ENCODE measurements at regions not wholly inside any gene's neighbourhood (a gene's known extent, or its start where the extent isn't known, plus 50 kb on each side); places are given as distances from the start of the nearest gene placed in this dataset.
A peak's percentile ranks its signal among the peaks of the same experiment; 100 is the strongest.

DNA sequence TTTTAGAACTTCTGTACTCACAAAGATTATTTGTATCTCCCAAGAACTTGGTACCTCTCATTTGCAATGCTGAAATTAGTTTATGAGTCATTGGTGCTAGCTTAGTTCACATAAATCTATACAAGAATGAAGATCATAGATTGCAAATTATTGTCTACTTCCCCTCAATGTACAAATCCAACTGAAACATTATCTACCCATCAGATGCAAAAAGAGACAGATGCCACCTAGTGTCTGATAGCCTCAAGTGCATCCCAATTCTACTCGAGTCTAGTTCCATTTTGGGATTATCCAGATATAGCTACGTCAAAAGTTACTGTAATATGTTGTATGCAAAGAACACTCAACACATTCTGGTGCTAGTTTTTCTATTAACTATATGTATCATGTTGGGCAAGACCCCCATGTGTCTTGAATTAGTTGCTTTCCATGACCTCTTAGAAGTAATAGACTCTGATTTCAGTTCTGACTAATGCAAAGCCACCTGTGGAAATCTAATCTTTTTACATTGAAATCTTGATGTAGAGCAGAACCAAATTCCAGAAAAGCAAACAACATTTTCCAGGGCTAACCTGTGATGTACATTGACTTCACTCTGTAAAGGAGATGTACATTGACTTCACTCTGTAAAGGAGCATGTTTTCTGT lies 210.0 kb downstream of the RBM43 start:
- peak; percentile 37 for DNase-seq (ENCODE audit: low read depth)
- in situ Hi-C loops (cut with HindIII; ENCODE audit: low pct_unique_long_range_greater_than_20kb, low sequenced_read_pairs), result no loop called here

DNA sequence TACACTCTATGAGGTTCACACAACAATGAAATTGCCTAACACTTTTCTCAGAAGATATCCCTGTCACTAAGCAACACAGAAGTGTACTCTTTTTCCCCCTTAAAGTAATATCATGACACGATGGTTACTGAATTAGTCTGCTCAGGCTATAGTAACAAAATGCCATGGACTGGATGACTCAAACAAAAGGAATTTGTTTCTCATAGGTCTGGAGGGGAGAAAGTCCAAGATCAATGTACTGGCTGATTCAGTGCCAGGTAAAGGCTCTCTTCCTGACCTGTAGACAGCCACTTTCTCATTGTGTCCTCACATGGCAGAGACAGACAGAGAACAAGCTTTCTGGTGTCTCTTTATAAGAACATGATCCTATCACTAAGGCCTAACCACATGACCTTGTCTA lies 211.9 kb downstream of the RBM43 start:
- peak; percentile 56 for DNase-seq (ENCODE audit: low read depth)
- in situ Hi-C loops (cut with HindIII; ENCODE audit: low pct_unique_long_range_greater_than_20kb, low sequenced_read_pairs), result no loop called here

DNA sequence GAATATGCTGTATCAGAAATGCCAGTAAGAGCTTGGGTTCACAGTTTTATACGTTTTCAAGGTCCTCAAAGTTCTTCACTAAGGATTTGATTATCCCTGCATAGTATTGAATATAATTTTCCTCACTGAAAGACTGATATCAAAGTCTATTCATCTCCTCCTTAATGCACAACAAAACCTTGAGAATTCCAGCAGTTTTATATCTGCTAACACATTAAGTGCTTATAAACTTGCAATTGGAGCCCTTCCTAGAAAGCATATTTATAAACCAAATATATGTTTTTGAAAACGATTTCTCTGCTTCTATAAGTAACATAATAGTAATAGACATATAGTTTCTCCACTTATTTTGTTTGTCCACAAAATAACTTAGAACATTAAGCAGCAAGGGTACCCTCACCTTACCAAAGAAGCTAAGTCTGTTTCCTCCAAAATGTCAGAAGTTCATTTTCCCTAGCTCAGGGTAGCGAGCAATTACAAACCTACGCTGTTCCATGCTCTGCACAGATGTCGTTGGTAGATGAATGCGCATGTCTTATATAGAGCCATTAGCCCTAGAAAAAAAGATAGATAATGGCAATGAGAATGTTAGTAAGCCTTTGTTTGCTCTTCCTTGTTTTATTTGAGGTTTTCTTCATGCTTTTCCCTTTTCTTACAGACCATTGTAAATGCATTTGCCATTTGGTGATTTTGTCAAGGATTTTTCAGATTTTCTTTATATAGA lies 213.2 kb downstream of the RBM43 start:
- in situ Hi-C loops (cut with HindIII; ENCODE audit: low pct_unique_long_range_greater_than_20kb, low sequenced_read_pairs), result no loop called here
- no peak for DNase-seq (ENCODE audit: low read depth)

DNA sequence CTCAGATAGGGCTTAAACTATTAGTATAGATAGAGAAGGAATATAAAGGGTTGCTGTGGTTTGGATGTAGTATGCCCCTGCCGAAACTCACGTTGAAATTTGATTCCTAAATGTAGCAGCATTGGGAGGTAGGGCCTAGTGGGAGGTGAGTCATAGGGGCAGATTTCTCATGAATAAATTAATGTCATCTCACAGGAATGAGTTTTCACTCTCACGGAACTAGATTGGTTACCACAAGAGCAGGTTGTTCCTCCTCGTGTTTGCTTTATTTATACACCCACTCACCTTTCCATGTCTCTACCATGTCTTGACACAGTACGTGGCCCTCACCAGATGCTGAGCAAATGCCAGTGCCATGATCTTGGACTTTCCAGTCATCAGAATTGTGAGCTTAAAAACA lies 218.2 kb downstream of the RBM43 start:
- in situ Hi-C loops (cut with HindIII; ENCODE audit: low pct_unique_long_range_greater_than_20kb, low sequenced_read_pairs), result no loop called here
- DNase-seq (ENCODE audit: low read depth), result peak; percentile 39

DNA sequence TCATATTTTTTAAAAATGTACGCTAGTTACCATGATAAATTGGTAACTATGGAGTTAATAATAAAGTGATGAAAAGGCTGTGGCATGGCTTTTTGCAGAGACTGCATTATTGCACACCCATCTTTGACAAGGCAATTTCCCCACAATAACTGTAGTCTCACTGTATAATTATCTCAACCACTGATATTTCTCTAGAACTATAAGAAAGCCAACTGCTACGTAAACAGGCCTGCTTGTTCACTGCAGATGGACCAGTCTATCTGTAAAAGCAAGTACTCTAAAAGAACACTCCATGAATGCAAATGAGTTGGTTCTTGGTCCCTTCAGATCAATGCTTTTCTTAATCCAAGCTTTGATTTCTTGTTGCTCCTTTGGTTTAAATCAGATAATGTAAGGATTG lies 218.7 kb downstream of the RBM43 start:
- in situ Hi-C loops (cut with HindIII; ENCODE audit: low pct_unique_long_range_greater_than_20kb, low sequenced_read_pairs), result no loop called here
- DNase-seq (ENCODE audit: low read depth), result no peak

DNA sequence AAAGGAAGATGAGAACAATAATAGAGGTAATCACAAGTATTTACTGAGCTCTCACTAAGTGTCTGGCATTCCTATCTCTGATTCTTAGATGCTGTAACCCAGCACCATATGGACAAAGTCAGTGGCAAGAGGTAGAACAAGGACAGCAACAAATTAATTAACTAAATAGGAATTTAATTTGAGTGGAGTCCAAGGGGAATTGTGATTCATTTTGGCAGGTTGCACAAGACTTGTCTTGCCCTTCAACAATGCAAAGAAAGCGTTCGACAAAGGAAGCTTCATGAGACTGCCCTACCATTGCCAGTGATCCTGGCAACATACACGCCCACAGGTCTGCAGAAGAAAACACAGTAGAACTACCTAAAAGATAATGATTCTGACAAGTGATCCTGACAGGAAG lies 221.6 kb downstream of the RBM43 start:
- no peak for DNase-seq (ENCODE audit: low read depth)
- in situ Hi-C loops (cut with HindIII; ENCODE audit: low pct_unique_long_range_greater_than_20kb, low sequenced_read_pairs), result no loop called here

DNA sequence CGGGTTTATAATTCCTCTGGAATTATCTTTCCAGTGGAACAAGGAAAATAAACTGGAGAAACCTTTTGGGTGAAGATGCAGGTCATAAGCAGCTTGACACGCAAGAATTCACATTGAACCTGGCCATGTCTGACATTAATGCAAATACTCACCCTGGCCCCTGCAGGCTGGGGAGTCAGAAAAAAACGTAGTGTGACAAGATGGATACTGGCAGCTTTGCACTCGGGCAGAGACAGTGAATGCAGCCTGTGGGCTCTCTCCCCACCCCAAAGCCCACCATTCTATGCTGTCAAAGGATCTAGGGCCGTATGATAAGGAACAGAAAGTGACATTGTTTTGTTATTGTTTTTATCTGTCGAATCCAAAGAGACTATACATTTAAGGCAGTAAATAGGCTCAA lies 223.1 kb downstream of the RBM43 start:
- DNase-seq (ENCODE audit: low read depth), result no peak
- in situ Hi-C loops (cut with HindIII; ENCODE audit: low pct_unique_long_range_greater_than_20kb, low sequenced_read_pairs), result no loop called here

DNA sequence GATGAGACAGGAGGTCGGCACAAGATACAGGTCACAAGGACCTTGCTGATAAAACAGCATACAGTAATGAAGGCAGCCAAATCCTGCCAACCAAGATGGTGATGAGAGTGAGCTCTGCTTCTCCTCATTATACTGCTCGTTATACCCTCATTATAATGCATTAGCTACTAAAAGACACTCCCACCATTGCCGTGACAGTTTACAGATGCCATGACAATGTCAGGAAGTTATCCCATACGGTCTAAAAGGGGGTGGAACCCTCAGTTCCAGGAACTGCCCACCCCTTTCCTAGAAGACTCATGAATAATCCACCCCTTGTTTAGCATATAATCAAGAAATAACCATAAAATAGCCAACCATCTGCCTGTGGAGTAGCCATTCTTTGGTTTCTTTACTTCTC lies 224.2 kb downstream of the RBM43 start:
- in situ Hi-C loops (cut with HindIII; ENCODE audit: low pct_unique_long_range_greater_than_20kb, low sequenced_read_pairs), result no loop called here

DNA sequence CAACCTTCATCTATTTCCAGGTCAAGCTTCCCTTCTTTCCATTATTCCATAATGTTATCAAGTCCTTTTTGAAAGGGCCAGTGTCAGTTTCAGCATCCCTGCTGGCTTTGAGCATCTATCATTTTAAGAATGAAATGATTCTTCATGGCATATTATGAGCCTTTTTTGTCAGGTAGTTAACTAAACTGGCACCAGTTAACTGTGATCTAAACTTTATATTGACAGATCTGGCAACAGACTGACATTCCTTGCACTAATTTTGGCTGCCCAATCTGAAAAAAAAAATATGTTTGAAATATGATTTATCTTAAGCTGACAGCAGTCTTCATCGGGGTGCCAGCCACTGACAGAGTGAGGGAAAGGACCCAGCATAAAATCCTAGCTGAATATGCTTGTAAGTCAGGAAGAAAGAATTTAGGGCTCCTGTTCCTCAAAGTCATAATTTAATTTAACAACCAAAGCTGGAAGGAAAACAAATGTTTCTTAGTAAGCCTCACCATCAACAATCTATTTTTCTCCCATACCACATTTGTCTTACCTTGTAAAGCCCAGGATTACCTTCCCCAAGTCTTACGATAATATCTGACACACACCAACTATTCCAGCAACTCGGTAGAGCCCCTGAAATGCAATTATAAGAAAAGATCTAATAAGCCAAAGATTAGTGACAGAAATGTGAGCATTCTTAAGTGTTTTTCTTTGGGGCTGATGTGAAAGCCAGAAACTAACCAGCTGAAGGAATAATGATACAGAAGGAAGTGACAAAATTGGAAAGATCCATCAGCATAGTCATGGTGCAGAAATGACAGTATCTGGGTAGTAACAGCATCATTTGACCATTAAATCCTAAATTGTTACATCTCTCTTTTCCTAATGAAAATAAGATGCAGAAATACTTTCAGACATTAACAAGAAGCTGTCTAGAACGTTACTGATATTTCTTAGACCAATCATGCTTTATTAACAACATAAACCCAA lies 228.1 kb downstream of the RBM43 start:
- in situ Hi-C loops (cut with HindIII; ENCODE audit: low pct_unique_long_range_greater_than_20kb, low sequenced_read_pairs), result no loop called here
- DNase-seq (ENCODE audit: low read depth), result no peak

More for the DNA sequence above, 224.2 kb downstream of the RBM43 start:
- DNase-seq (ENCODE audit: low read depth), result no peak

DNA sequence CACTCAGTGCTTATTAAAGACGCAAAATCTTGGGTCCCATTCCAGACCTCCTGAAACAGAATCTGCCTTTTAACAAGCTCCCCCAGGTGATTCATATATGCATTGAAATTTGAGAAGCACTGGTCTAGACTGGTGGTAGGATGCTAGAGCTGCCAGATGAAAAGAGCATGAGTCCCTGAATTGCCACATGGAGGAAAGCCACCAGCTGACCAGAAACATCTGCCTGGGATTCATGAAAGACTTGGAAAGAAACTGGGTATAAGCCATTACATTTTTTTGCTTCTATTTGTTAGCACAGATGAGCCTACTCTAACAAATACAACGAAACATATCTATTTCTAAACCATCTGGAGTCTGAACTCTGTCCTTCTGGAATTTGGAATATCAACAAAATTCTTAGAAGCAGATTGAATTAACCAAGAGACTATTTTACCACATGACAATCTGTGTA lies 228.9 kb downstream of the RBM43 start:
- no peak for DNase-seq (ENCODE audit: low read depth)
- in situ Hi-C loops (cut with HindIII; ENCODE audit: low pct_unique_long_range_greater_than_20kb, low sequenced_read_pairs), result no loop called here

DNA sequence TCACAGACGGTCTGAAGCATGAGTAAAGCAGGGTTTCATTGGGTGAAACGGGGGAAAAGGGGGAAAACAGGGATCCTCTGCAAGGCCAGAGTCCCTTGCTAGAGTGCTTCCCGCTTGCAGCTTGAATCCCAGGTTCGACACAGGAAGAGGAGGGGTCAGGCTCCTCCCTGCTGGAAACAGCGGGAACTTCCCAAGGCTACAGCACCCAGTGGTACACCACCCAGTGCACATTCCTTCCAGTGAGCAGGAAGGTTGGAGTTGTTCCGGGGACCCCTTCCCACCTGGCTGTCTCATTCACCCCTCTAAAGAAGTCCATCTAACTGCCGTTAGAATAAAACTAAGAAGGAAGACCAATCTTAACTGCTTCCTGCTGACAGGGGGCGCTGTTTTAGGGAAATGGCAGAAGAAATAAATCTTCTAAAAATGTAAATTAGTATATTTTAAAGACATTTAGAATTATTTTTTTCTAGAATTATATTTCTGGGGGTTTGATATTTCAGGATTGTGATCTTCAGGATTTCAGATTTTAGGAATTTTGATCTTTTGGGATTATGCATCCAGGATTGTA lies 230.9 kb downstream of the RBM43 start:
- in situ Hi-C loops (cut with HindIII; ENCODE audit: low pct_unique_long_range_greater_than_20kb, low sequenced_read_pairs), result no loop called here
- DNase-seq (ENCODE audit: low read depth), result no peak

DNA sequence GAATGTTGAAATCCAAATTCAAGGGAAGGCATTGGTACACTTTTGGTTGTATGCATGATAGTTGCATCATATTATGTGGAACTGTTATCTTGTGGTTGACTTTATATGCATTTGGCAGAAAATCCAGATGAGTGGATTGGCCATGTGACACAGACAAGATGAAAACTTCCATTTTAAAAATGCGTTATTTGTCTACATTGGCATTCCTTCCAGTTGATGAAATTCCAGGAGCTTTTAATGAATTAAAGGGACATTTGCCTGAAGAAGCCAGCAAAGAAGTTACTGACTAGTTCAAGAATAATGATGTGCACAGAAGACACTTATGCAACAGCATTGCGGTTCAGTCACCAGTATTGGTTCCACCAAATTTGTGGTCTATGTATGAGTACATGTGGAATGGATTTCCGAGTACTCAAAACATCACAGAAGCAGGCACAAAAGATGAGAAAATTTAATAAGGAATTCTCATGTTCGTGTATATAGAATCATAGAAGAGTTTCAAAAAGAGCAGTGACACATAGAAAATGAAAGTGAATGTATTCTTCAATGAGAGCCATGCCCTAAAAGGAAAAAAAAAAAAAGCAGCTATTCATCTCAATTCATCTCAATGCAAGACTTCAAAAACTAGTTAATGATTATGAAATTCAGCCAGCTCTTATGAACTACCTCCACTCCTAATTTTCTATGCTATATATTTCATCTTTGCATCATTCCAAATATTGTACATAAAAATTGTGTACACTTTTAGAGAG lies 232.1 kb downstream of the RBM43 start:
- in situ Hi-C loops (cut with HindIII; ENCODE audit: low pct_unique_long_range_greater_than_20kb, low sequenced_read_pairs), result no loop called here
- no peak for DNase-seq (ENCODE audit: low read depth)

DNA sequence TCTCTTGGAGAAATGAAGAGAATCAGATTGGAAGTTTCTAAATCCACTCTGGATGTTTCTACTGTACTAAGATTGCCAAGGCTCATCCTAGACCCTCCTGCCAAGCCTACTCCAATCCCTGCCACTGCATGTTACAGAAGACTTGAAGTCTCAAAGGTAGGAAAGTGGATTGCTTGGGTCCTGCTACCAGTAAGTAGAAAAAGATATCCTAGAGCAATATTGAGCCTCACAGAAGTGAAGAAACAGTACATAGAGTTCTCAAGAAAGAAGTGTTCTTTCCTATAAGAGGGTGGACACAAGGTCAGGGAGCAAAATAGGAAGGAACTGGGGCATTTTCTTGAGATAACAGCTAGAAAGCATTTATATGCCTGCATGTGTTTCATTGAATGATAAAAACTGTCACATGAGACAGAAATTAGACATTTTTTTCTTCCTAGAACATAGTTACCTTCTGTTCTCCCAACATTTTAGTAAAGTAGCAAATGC lies 232.9 kb downstream of the RBM43 start:
- no peak for DNase-seq (ENCODE audit: low read depth)
- in situ Hi-C loops (cut with HindIII; ENCODE audit: low pct_unique_long_range_greater_than_20kb, low sequenced_read_pairs), result no loop called here

DNA sequence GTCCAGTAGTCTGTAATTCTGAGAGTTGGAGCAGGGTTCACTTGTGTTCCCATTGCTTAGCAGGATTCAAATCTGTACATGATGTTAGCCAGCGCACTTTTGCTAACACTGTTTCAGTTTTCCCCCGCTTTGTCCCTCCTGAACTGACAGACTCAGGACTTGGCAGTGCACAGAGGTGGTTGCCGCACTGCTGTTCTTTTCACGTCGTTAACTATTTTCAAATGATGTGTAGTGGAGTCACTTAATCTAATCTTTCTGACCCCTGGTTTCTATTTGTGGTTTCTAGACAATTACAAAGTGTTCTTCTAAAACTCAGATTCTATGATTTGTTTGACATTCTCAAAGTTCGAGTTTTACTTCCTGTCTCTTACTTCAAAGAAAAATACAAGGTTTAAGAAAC lies 234.5 kb downstream of the RBM43 start:
- in situ Hi-C loops (cut with HindIII; ENCODE audit: low pct_unique_long_range_greater_than_20kb, low sequenced_read_pairs), result no loop called here
- DNase-seq (ENCODE audit: low read depth), result no peak

DNA sequence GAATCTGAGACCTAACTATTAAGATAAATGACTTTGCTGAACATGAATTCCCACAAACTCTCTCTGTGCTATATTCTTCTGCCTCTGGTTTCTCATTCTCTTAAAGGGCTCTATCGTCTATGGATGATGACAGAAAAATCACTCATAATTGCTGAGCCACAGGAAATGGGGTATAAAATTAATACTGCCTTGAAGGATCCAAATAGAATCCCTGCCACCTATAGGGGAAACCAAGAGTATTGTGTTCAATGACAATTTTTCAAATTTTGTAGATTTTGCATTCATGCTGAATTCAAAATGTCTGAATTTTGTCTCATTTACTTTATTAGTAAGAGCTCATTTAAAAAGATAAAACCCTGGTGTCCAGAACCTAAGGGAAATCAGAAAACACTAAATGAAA lies 235.8 kb downstream of the RBM43 start:
- no peak for DNase-seq (ENCODE audit: low read depth)
- in situ Hi-C loops (cut with HindIII; ENCODE audit: low pct_unique_long_range_greater_than_20kb, low sequenced_read_pairs), result no loop called here

DNA sequence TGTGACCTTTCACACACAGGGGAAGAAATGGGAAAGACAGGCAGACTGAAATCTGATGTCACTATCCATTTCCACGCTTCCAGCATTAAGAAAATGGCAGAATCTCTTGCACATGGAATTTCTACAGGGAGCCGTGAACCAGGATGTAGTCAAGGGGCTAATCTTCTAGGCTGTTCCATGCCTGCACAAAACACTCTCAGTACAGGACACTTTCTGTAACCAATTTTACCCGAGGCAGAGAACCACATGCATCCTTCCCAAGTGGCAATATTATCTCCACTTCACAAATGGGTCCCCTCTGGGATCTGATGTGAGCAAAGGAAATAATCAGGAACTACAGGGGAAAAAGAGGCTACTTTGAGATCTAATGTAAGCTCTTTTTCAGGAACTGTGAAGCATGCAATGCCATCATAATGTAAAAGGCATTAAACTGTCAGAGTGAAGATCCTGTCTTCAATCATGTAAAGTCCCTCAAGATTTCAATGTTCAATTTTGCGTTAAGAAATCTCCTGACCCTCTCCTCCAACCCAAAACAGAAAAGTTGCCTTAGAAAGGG lies 236.9 kb downstream of the RBM43 start:
- in situ Hi-C loops (cut with HindIII; ENCODE audit: low pct_unique_long_range_greater_than_20kb, low sequenced_read_pairs), result no loop called here
- DNase-seq (ENCODE audit: low read depth), result no peak

DNA sequence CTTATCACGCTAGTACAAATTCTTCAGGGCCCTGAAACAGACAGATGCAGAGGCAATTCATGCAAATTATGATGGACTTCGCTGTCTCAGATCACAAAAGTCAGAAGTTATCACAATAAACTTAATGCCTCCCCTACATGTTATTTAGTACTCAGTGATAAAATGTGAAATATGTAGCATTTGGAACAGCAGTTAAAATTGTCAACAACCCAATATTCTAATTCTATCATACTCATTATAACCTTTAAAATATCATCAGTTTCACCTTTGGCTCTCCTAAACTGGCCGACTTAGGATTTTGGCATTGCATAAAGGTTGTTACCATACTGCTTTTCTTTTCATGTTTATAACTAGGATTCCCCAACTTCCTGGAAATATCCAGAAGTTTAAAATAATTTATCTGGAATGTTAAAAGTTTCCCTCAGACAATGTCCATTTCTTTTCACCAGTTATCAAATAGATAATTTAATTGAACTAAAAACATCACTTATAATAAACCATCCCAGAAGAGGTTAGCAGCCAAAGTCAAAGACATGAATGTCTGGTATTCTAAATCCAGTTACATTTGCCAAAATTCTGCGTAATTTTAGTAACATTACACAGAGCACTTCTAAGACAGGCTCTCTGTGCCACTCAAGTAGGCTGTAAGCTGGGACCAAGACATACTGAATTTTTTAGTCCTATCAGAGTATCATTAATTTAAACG lies 239.8 kb downstream of the RBM43 start:
- DNase-seq (ENCODE audit: low read depth), result no peak
- in situ Hi-C loops (cut with HindIII; ENCODE audit: low pct_unique_long_range_greater_than_20kb, low sequenced_read_pairs), result no loop called here
